Nephron progenitor cell (in vitro differentiated cells): ENCODE measurements at regions not wholly inside any gene's neighbourhood (a gene's known extent, or its start where the extent isn't known, plus 50 kb on each side); places are given as distances from the start of the nearest gene placed in this dataset.

Experiments
- DNase-seq: peaks from one replicate; pipeline ENCODE4 v3.0.0; 2021
- H3K27ac Mint-ChIP-seq: 2 replicates; pipeline ENCODE4 v1.8.0; 2021; ENCODE audit warnings: mild to moderate bottlenecking, moderate library complexity, mixed read lengths
- H3K27me3 Mint-ChIP-seq: 2 replicates; pipeline ENCODE4 v1.8.0; 2021; ENCODE audit warnings: mild to moderate bottlenecking, low read depth, mixed read lengths; ENCODE audit not compliant: poor library complexity
- H3K36me3 Mint-ChIP-seq: 2 replicates; pipeline ENCODE4 v1.8.0; 2021; ENCODE audit warnings: low read depth, mixed read lengths
- H3K4me1 Mint-ChIP-seq: 2 replicates; pipeline ENCODE4 v1.8.0; 2021; ENCODE audit warnings: mixed read lengths
- H3K4me3 Mint-ChIP-seq: 2 replicates; pipeline ENCODE4 v1.8.0; 2021; ENCODE audit warnings: mild to moderate bottlenecking, moderate library complexity, mixed read lengths
- H3K9me3 Mint-ChIP-seq: 2 replicates; pipeline ENCODE4 v1.8.0; 2021; ENCODE audit warnings: mild to moderate bottlenecking, moderate library complexity, mixed read lengths
- TF ChIP-seq, protein P1 (sequence below): fragments of 200-600 bp; sonication (generic); IDR thresholded peaks from 2 replicates; pipeline ENCODE4 v1.5.0; 2021; ENCODE audit warnings: antibody characterized with exemption

DNA sequence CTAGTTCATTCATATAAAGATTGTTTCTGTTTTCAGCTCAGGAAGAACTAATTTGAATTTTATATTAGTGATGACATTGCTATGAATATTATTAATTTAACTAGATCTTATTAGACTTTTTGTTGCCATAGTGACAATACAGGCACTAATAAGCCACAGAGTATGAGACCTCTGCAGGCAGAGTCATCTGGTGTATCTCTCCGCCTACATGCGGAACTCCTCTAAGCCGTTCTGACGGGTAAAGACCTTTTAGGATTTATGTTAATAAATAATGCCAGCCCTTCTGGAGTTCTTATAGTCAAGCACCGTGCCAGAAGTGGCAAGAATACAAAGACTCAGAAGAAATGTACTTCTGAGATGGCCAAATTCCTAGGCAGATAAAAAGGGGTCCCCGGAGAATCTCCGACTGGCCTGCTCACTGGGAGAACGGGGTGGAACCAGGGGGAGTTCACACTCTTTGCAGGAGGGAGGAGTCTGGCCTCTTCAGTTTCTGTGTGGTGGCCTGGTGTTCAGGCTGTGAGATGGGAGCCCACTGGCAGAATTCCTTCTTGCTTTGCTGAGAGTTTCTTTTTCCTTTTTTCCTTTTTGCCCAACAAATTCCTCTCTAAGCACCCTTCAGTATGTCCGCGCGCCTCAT, 85.1 kb upstream of the IL12B start:
- H3K27ac Mint-ChIP-seq: no peak overlapping the region
- H3K27me3 Mint-ChIP-seq: no peaks in the 10 kb centered on the region
- no peak for DNase-seq
- H3K4me1 Mint-ChIP-seq: no peaks in the 10 kb centered on the region
- H3K9me3 Mint-ChIP-seq: no peaks in the 10 kb centered on the region
- no peaks in the 10 kb centered on the region for H3K36me3 Mint-ChIP-seq
- no peak overlapping the region for H3K4me3 Mint-ChIP-seq
- TF ChIP-seq, protein P1, sequence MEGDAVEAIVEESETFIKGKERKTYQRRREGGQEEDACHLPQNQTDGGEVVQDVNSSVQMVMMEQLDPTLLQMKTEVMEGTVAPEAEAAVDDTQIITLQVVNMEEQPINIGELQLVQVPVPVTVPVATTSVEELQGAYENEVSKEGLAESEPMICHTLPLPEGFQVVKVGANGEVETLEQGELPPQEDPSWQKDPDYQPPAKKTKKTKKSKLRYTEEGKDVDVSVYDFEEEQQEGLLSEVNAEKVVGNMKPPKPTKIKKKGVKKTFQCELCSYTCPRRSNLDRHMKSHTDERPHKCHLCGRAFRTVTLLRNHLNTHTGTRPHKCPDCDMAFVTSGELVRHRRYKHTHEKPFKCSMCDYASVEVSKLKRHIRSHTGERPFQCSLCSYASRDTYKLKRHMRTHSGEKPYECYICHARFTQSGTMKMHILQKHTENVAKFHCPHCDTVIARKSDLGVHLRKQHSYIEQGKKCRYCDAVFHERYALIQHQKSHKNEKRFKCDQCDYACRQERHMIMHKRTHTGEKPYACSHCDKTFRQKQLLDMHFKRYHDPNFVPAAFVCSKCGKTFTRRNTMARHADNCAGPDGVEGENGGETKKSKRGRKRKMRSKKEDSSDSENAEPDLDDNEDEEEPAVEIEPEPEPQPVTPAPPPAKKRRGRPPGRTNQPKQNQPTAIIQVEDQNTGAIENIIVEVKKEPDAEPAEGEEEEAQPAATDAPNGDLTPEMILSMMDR: no peak

DNA sequence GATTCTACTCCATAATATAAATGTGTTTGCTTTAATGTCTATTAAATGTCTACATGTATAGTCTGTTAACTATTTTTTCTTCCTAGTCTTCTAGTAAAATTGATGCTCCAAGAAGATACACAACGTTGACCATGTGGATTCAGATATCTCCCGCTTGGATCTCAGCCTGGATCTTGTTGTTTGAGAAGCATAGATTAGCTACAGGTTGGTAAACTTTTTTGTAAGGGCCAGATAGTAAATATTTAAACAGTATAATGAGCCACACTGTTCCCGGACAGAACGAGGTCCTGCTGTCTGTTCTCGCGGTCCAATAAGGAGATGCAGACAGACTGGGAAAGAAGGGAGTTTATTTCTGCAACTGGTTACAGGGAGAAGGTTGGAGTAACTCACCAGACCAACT, 86.2 kb upstream of the IL12B start:
- Mint-ChIP-seq H3K4me1 (no peaks in the 10 kb centered on the region), H3K9me3 (no peaks in the 10 kb centered on the region), H3K27me3 (no peaks in the 10 kb centered on the region), H3K36me3 (no peaks in the 10 kb centered on the region), H3K4me3 (no peak overlapping the region), H3K27ac (no peak overlapping the region)
- TF ChIP-seq, protein P1: no peak
- no peak for DNase-seq

DNA sequence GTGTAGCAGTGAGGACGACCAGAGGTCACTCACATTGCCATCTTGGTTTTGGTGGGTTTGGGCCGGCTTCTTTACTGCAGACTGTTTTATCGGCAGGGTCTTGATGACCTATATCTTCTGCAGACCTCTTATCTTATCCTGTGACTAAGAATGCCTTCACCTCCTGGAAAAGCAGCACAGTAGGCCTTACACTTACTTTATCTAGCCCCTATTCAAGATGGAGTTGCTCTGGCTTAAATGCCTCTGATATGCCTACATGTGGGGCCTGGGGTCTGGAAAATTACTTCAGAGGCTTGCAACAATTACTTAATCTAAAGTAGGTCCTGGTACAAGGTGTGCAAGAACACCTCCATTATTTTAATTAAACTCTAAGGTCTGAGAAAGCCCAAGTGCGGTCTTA, 86.9 kb upstream of the IL12B start:
- Mint-ChIP-seq H3K36me3 (no peaks in the 10 kb centered on the region), H3K27me3 (no peaks in the 10 kb centered on the region), H3K27ac (no peak overlapping the region), H3K4me1 (no peaks in the 10 kb centered on the region), H3K9me3 (no peaks in the 10 kb centered on the region), H3K4me3 (no peak overlapping the region)
- no peak for DNase-seq
- TF ChIP-seq, protein P1: no peak

DNA sequence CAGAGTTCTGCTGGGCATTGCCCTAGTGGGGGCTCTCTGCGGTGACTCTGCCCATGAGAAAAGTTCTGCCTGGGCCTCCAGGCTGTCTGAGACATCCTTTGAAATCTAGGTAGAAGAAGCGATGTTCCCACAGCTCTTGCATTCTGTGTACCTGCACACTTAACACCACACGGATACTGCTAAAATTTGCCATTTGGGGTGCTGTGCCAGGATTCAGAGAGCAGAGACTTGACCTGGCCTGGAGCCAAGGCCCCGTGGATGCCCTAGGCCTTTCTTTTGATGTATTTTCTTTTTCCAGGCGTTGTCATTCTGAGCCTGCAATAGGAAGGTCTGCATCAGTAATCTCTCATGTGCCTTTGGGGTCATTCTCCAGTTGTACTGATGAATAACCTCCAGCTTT, 89.3 kb upstream of the IL12B start:
- no peak for DNase-seq
- TF ChIP-seq, protein P1: no peak
- no peaks in the 10 kb centered on the region for H3K4me1 Mint-ChIP-seq
- no peak overlapping the region for H3K4me3 Mint-ChIP-seq
- H3K27me3 Mint-ChIP-seq: peaks cover 5% of the 10 kb centered on the region
- H3K27ac Mint-ChIP-seq: no peak overlapping the region
- H3K36me3 Mint-ChIP-seq: no peaks in the 10 kb centered on the region
- H3K9me3 Mint-ChIP-seq: no peaks in the 10 kb centered on the region

DNA sequence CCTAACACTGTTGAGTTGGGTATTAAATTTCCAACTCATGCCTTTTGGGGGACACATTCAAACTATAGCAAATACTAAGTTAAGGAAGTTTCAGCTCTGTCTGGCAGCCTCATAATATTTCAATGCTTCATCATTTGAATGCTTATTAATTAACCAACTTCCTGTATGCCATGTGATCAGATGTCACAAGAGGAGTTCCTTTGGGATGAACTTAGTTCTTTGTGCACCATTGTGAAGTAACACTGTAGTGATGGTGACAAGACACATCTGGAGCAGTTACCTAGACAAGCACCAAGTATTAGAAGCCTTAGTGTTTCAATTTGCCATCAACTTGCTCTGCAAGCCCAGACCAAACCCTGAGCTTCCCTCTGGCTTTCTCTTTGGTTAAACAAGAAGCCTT, 90.7 kb upstream of the IL12B start:
- no peaks in the 10 kb centered on the region for H3K9me3 Mint-ChIP-seq
- H3K27ac Mint-ChIP-seq: no peak overlapping the region
- DNase-seq: no peak
- TF ChIP-seq, protein P1: no peak
- H3K27me3 Mint-ChIP-seq: peaks cover 5% of the 10 kb centered on the region
- H3K36me3 Mint-ChIP-seq: no peaks in the 10 kb centered on the region
- H3K4me1 Mint-ChIP-seq: no peaks in the 10 kb centered on the region
- no peak overlapping the region for H3K4me3 Mint-ChIP-seq

DNA sequence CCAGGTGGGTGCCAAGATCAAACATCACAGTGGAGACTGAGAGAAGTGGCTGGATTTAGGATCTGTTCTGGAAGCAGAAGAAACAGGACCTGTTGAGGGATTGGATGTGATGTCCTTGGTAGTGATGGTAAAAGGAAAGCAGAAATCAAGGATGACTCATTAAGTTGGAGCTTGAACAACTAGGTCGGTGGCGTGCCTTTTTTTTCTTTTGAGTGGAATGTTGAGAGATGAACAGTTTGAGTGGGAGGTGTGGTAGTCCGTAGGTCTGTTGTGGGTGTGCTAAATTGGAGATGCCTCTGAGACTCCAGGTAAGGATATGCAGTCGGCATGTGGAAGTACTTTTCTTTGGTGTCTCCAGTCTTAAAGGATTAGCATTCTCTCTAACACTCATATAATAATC, 92.1 kb upstream of the IL12B start:
- Mint-ChIP-seq H3K9me3 (no peaks in the 10 kb centered on the region), H3K27me3 (peaks cover 8% of the 10 kb centered on the region), H3K36me3 (no peaks in the 10 kb centered on the region), H3K4me1 (no peaks in the 10 kb centered on the region), H3K27ac (no peak overlapping the region), H3K4me3 (no peak overlapping the region)
- no peak for DNase-seq
- TF ChIP-seq, protein P1: no peak
